ENCODE measurements at regions not wholly inside any gene's neighbourhood (a gene's known extent, or its start where the extent isn't known, plus 50 kb on each side); places are given as distances from the start of the nearest gene placed in this dataset.

GRCh38 chr7:138204285-138204981 lies 128.2 kb downstream of the AKR1D1 start (continued):
- TF ChIP-seq PRDM6 (tag by site-specific recombination; IDR thresholded peaks at IDR 0.05) = peak; percentile 86
- TF ChIP-seq ZNF121 (tag by site-specific recombination; IDR thresholded peaks at IDR 0.05) = no peak
- TF ChIP-seq ZBTB20 (tag by site-specific recombination; IDR thresholded peaks at IDR 0.05) = no peak
- TF ChIP-seq BCL6B (tag by site-specific recombination; IDR thresholded peaks at IDR 0.05) = peak; percentile 66

GRCh38 chr7:138204982-138205298 lies 128.7 kb downstream of the AKR1D1 start:
- H3K4me3 ChIP-seq (ENCODE audit: low read depth, low read length) = no peak overlapping the region
- H3K9me3 ChIP-seq (ENCODE audit: control insufficient read depth, insufficient read depth, low read depth, low read length) = no peaks in the 10 kb centered on the region
- H3K4me1 ChIP-seq (ENCODE audit: control insufficient read depth, insufficient read depth, low read length) = peaks cover 3% of the 10 kb centered on the region; the same call in 1 of the 2 replicates
- H3K36me3 ChIP-seq (ENCODE audit: control insufficient read depth in 2 of 2, insufficient read depth in 1 of 2, low read length in 2 of 2) = no peaks in the 10 kb centered on the region
- no peak overlapping the region for H3K27ac ChIP-seq (ENCODE audit: extremely low read depth, low read depth, low read length)
- ChIA-PET CTCF (interaction anchor here (0.7 kb wide), 1 partner anchor 206 kb away, joined by 3 read pairs; no protein-coding TSS in a partner anchor), POLR2A (no interaction called here)
- TF ChIP-seq ZNF747 (tag by site-specific recombination; IDR thresholded peaks at IDR 0.05) = no peak
- no peak for TF ChIP-seq WT1 (tag by site-specific recombination; IDR thresholded peaks at IDR 0.05)
- no peak for TF ChIP-seq ZNF639 (tag by site-specific recombination; IDR thresholded peaks at IDR 0.05)
- no peak for TF ChIP-seq ZNF558 (tag by site-specific recombination; IDR thresholded peaks at IDR 0.05)
- no peak for TF ChIP-seq ZNF768 (tag by site-specific recombination; IDR thresholded peaks at IDR 0.05)
- no peak for TF ChIP-seq ZNF623 (tag by site-specific recombination; IDR thresholded peaks at IDR 0.05)
- no peak for TF ChIP-seq ZSCAN30 (tag by site-specific recombination; IDR thresholded peaks at IDR 0.05)

GRCh38 chr7:138205614-138206150 lies 129.4 kb downstream of the AKR1D1 start:
- H3K9me3 ChIP-seq (ENCODE audit: control insufficient read depth, insufficient read depth, low read depth, low read length) = no peaks in the 10 kb centered on the region

More at GRCh38 chr7:138205614-138206150, 129.4 kb downstream of the AKR1D1 start:
- Histone ChIP-seq H3K27ac (ENCODE audit: extremely low read depth, low read depth, low read length) (no peak overlapping the region), H3K4me1 (ENCODE audit: control insufficient read depth, insufficient read depth, low read length) (peaks cover 3% of the 10 kb centered on the region; the same call in 1 of the 2 replicates), H3K4me3 (ENCODE audit: low read depth, low read length) (no peak overlapping the region), H3K36me3 (ENCODE audit: control insufficient read depth in 2 of 2, insufficient read depth in 1 of 2, low read length in 2 of 2) (no peaks in the 10 kb centered on the region)
- ChIA-PET POLR2A (no interaction called here), CTCF (no interaction called here)
- TF ChIP-seq TRIM28 (IDR thresholded peaks at IDR 0.05; ENCODE audit: borderline replicate concordance, low read length) (no peak), ZNF837 (tag by site-specific recombination; IDR thresholded peaks at IDR 0.05) (no peak), PRDM6 (tag by site-specific recombination; IDR thresholded peaks at IDR 0.05) (no peak), ZFP37 (tag by site-specific recombination; IDR thresholded peaks at IDR 0.05) (no peak), ZNF404 (tag by site-specific recombination; IDR thresholded peaks at IDR 0.05) (no peak), ZNF391 (tag by site-specific recombination; IDR thresholded peaks at IDR 0.05; ENCODE audit: borderline replicate concordance, low read depth) (no peak), ZFHX2 (tag by site-specific recombination; conservative IDR thresholded peaks at IDR 0.05) (no peak), ZBTB8A (tag by site-specific recombination; IDR thresholded peaks at IDR 0.05) (no peak), ZNF239 (tag by site-specific recombination; IDR thresholded peaks at IDR 0.05) (no peak), CTCF (tag by site-specific recombination; IDR thresholded peaks at IDR 0.05) (no peak), ZNF664 (tag by site-specific recombination; IDR thresholded peaks at IDR 0.05) (no peak), ZNF707 (tag by site-specific recombination; IDR thresholded peaks at IDR 0.05) (no peak), ZSCAN5A (tag by site-specific recombination; IDR thresholded peaks at IDR 0.05) (no peak), ZNF544 (tag by site-specific recombination; IDR thresholded peaks at IDR 0.05) (no peak), MZF1 (tag by site-specific recombination; IDR thresholded peaks at IDR 0.05; ENCODE audit: borderline replicate concordance) (no peak)

Data from HEK293 (cell line).